LNCaP clone FGC (cell line): ENCODE measurements at regions not wholly inside any gene's neighbourhood (a gene's known extent, or its start where the extent isn't known, plus 50 kb on each side); places are given as distances from the start of the nearest gene placed in this dataset.

Source experiments
- DNase-seq: peaks from one replicate; pipeline ENCODE4 v3.0.0-alpha.2; 2011; ENCODE audit warnings: low read depth
- H3K4me3 ChIP-seq: 2 replicates; pipeline ENCODE4 v1.5.1; 2011; ENCODE audit warnings: mild to moderate bottlenecking, low read depth, low read length, control low read depth
- CTCF ChIP-seq: IDR thresholded peaks from 2 replicates; pipeline ENCODE4 v1.5.1; 2012; ENCODE audit warnings: mild to moderate bottlenecking; ENCODE audit not compliant: control insufficient read depth, insufficient read depth; ENCODE audit errors: extremely low read depth

GRCh38 chr2:34827398-34827797 is 1228.3 kb upstream of the FAM98A start:
- TF ChIP-seq CTCF, result no peak
- no peak overlapping the region for H3K4me3 ChIP-seq
- no peak for DNase-seq

GRCh38 chr2:34825686-34826085 is 1226.6 kb upstream of the FAM98A start:
- no peak for TF ChIP-seq CTCF
- no peak overlapping the region for H3K4me3 ChIP-seq
- no peak for DNase-seq

- DNase-seq, result no peak
- no peak for TF ChIP-seq CTCF
- H3K4me3 ChIP-seq, result no peak overlapping the region
These were observed 1223.5 kb upstream of the FAM98A start for GRCh38 chr2:34822616-34823015.

- H3K4me3 ChIP-seq, result no peak overlapping the region
- no peak for TF ChIP-seq CTCF
- no peak for DNase-seq
These were observed 1216.1 kb upstream of the FAM98A start for GRCh38 chr2:34815052-34815741.

GRCh38 chr2:34810456-34810855 is 1211.4 kb upstream of the FAM98A start:
- no peak overlapping the region for H3K4me3 ChIP-seq
- DNase-seq, result no peak
- no peak for TF ChIP-seq CTCF

GRCh38 chr2:34808426-34808825 is 1209.3 kb upstream of the FAM98A start:
- no peak for TF ChIP-seq CTCF
- no peak for DNase-seq
- no peak overlapping the region for H3K4me3 ChIP-seq

GRCh38 chr2:34806891-34807290 is 1207.8 kb upstream of the FAM98A start:
- DNase-seq, result no peak
- TF ChIP-seq CTCF, result no peak
- no peak overlapping the region for H3K4me3 ChIP-seq
